ENCODE measurements at regions not wholly inside any gene's neighbourhood (a gene's known extent, or its start where the extent isn't known, plus 50 kb on each side); places are given as distances from the start of the nearest gene placed in this dataset.

GRCh38 chr7:54701982-54702381, 57.0 kb downstream of the SEC61G start:
- no peaks in the 10 kb centered on the region for H3K4me1 ChIP-seq (ENCODE audit: control insufficient read depth, extremely low read depth, insufficient read depth, low read length)
- H3K27me3 ChIP-seq (ENCODE audit: control insufficient read depth, insufficient read depth, low read length): no peaks in the 10 kb centered on the region
- no peak overlapping the region for H3K27ac ChIP-seq (ENCODE audit: insufficient read depth, low read length)
- no peak overlapping the region for H3K9ac ChIP-seq (ENCODE audit: insufficient read depth, low read length)
- no peak for DNase-seq (ENCODE audit: low read depth in 2 of 2)
- H3K79me2 ChIP-seq (ENCODE audit: control insufficient read depth, insufficient read depth, low read length): no peaks in the 10 kb centered on the region
- H3K9me3 ChIP-seq (ENCODE audit: control insufficient read depth, insufficient read depth, low read depth, low read length): no peaks in the 10 kb centered on the region
- no peak overlapping the region for H3K4me2 ChIP-seq (ENCODE audit: extremely low read depth, insufficient read depth, low read length)
- no peak overlapping the region for H2AFZ ChIP-seq (ENCODE audit: low read length)
- H3K36me3 ChIP-seq (ENCODE audit: control insufficient read depth, insufficient read depth, low read length): no peaks in the 10 kb centered on the region
- H4K20me1 ChIP-seq (ENCODE audit: control insufficient read depth, extremely low read depth, insufficient read depth, low read length): no peaks in the 10 kb centered on the region
- no peak for TF ChIP-seq CTCF (conservative IDR thresholded peaks at IDR 0.05 in 1 of 2, IDR thresholded peaks at IDR 0.05 in 1 of 2; ENCODE audit: low read depth in 1 of 2, low read length in 2 of 2)
- H3K4me3 ChIP-seq (replicated peaks in 1 of 4; ENCODE audit: control extremely low read depth in 1 of 4, insufficient read depth in 1 of 4, low read depth in 3 of 4, low read length in 4 of 4): no peak overlapping the region

DNA sequence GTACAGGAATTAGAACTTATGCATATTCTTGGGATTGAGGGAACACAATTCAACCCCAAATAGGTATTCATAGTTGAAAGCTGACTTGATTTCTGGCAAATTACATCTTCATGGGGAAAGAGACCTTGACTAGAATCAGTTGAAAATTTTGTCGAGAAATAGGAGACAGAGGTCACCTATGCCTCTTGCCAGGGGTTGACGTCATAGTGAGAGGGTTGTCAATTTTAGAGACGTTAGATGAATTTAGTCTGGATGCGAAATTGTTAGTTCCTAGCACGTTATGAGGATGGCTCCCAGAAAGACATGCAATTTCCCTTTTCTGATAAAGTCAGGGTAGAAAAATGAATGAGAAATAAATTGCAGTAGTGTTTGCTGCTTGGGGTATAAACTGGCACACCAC, 59.3 kb downstream of the SEC61G start:
- no peak for TF ChIP-seq EZH2 (IDR thresholded peaks at IDR 0.05; ENCODE audit: low read length, missing control alignments)
- no peak for TF ChIP-seq CTCF (conservative IDR thresholded peaks at IDR 0.05 in 1 of 2, IDR thresholded peaks at IDR 0.05 in 1 of 2; ENCODE audit: low read depth in 1 of 2, low read length in 2 of 2)
- Histone ChIP-seq H3K27me3 (ENCODE audit: control insufficient read depth, insufficient read depth, low read length) (no peaks in the 10 kb centered on the region), H3K4me2 (ENCODE audit: extremely low read depth, insufficient read depth, low read length) (no peak overlapping the region), H3K4me1 (ENCODE audit: control insufficient read depth, extremely low read depth, insufficient read depth, low read length) (no peaks in the 10 kb centered on the region), H3K9ac (ENCODE audit: insufficient read depth, low read length) (no peak overlapping the region), H2AFZ (ENCODE audit: low read length) (no peak overlapping the region), H3K9me3 (ENCODE audit: control insufficient read depth, insufficient read depth, low read depth, low read length) (no peaks in the 10 kb centered on the region), H3K4me3 (replicated peaks in 1 of 4; ENCODE audit: control extremely low read depth in 1 of 4, insufficient read depth in 1 of 4, low read depth in 3 of 4, low read length in 4 of 4) (no peak overlapping the region), H4K20me1 (ENCODE audit: control insufficient read depth, extremely low read depth, insufficient read depth, low read length) (no peaks in the 10 kb centered on the region), H3K27ac (ENCODE audit: insufficient read depth, low read length) (no peak overlapping the region), H3K36me3 (ENCODE audit: control insufficient read depth, insufficient read depth, low read length) (no peaks in the 10 kb centered on the region), H3K79me2 (ENCODE audit: control insufficient read depth, insufficient read depth, low read length) (no peaks in the 10 kb centered on the region)
- no peak for DNase-seq (ENCODE audit: low read depth in 2 of 2)

GRCh38 chr7:54697659-54698186, 61.3 kb downstream of the SEC61G start:
- no peak overlapping the region for H3K27ac ChIP-seq (ENCODE audit: insufficient read depth, low read length)
- no peak overlapping the region for H2AFZ ChIP-seq (ENCODE audit: low read length)
- TF ChIP-seq CTCF (conservative IDR thresholded peaks at IDR 0.05 in 1 of 2, IDR thresholded peaks at IDR 0.05 in 1 of 2; ENCODE audit: low read depth in 1 of 2, low read length in 2 of 2) (no peak), EZH2 (IDR thresholded peaks at IDR 0.05; ENCODE audit: low read length, missing control alignments) (no peak)
- H3K79me2 ChIP-seq (ENCODE audit: control insufficient read depth, insufficient read depth, low read length): no peaks in the 10 kb centered on the region
- no peak overlapping the region for H3K9ac ChIP-seq (ENCODE audit: insufficient read depth, low read length)
- H3K4me1 ChIP-seq (ENCODE audit: control insufficient read depth, extremely low read depth, insufficient read depth, low read length): no peaks in the 10 kb centered on the region
- DNase-seq (ENCODE audit: low read depth in 2 of 2): no peak
- no peaks in the 10 kb centered on the region for H3K27me3 ChIP-seq (ENCODE audit: control insufficient read depth, insufficient read depth, low read length)
- H3K36me3 ChIP-seq (ENCODE audit: control insufficient read depth, insufficient read depth, low read length): no peaks in the 10 kb centered on the region
- H3K9me3 ChIP-seq (ENCODE audit: control insufficient read depth, insufficient read depth, low read depth, low read length): no peaks in the 10 kb centered on the region
- H3K4me3 ChIP-seq (replicated peaks in 1 of 4; ENCODE audit: control extremely low read depth in 1 of 4, insufficient read depth in 1 of 4, low read depth in 3 of 4, low read length in 4 of 4): no peak overlapping the region
- H4K20me1 ChIP-seq (ENCODE audit: control insufficient read depth, extremely low read depth, insufficient read depth, low read length): no peaks in the 10 kb centered on the region
- no peak overlapping the region for H3K4me2 ChIP-seq (ENCODE audit: extremely low read depth, insufficient read depth, low read length)
